Forelimb muscle (tissue), 1 donor: ENCODE measurements at regions not wholly inside any gene's neighbourhood (a gene's known extent, or its start where the extent isn't known, plus 50 kb on each side); places are given as distances from the start of the nearest gene placed in this dataset.
"Not testable (repeated sequence)": the region's sequence is repeated elsewhere in the genome, so short reads cannot be mapped to it uniquely, and the experiment has no call there.

Source experiments
- DNase-seq: peaks from one replicate; pipeline ENCODE4 v3.0.0-alpha.2; 2013; ENCODE audit warnings: low read depth

DNA sequence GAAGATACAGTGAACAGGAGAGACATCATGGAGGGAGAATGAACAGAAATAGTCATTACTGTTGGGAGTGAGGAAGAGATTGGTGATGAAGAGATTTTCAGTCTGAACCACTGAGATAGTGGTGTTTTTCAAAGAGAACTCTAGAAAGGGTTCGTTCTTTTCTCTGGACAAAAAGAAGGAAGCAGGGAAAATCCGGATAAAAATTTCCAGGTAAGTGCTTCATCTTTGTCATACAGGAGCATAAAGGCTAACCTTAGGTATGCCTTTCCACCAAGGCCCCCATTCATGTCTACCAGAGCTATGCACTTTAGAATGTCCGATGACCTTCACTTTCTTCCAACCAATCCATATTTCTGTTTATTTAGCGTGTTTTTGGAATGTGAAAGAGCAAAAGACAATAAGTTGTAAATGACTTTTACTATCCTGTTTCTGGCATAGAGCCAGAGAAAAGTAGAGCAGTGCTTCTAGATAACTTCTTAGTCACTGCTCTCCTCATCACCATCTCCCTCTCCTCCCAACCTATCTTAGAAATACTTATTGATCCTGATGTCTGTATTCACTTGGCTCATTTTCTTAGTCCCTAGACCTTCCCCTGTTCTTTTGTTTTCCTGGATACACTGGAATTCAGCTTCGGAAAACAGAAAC lies 116.5 kb downstream of the TTC6 start:
- DNase-seq: no peak

DNA sequence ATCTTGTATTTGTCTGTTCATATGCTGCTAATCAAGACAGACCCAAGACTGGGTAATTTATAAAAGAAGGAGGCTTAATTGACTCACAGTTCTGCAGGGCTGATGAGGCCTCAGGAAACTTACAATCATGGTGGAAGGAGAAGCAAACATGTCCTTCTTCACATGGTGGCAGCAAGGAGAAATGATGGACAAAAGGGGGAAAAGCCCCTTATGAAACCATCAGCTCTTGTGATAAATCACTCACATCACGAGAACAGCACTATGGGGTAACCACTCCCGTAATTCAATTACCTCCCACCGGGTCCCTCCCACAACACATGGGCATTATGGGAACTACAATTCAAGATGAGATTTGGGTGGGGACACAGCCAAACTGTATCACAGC lies 117.0 kb downstream of the TTC6 start:
- DNase-seq: not testable (repeated sequence)

DNA sequence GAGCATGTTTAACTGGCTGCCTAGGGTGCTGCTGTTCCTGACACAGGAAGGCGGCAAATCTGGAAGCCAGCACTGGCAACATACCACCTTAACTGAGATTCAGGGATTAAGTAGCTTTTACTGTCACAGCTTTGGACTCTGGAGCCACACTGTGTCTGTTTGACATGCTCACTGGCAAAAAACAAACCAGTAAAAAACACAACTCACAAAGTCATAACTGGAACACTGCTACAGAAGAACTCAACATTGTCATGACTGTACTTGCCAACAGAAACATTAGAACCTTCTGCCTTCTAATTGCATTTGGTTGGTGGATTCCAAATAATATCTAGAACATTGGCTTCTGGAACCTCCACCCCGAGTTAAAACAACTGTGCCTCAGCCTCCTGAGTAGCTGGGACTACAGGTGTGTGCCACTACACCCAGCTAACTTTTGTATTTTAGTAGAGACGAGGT lies 117.6 kb downstream of the TTC6 start:
- no peak for DNase-seq

DNA sequence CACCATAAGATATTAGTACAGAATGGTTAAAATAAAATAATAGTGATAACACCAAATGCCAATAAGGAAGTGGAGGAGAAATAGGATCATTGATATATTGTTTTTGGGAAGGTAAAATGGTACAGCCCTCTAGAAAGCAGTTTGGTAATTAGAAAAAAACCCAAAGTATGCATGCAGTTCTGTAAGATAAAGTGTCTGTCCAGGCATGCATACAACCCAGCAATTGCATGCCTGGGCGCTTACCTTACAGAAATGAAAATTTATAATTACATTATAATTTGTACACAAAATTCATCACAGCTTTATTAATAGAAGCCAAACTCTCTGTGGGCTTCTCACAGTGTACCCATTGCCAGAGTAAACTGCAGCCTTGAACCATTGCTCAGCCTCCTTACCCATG lies 124.7 kb downstream of the TTC6 start:
- no peak for DNase-seq

DNA sequence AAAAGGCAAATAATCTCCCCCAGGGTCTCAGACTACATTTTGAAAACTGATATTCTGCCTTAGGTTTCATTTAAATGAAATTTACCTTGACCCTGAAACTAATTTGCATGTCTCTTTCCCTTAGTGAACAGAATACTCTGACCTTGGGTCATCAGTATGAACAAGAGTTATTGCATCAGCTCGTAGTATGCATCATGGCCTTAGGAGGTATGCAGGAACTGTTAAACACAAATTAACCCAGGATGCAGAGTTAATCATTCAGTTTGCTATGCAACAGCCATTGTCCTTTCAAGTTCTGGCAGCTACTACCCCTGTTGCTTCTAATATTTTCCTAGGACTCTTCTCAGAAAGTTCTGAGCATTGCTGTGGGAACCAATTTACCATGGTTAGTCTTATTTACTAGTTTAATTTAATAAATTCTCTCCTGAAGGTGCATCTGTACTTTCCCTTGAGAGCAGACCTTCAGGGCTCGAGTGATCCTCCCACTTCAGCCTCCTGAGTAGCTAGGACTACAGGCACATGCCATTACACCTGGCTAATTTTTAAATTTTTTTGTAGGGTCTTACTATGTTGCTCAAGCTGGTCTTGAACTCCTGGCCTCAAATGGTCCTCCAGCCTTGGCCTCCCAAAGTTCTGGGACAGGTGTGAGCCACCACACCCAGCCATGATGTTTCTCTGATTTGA lies 126.7 kb downstream of the TTC6 start:
- DNase-seq: no peak

DNA sequence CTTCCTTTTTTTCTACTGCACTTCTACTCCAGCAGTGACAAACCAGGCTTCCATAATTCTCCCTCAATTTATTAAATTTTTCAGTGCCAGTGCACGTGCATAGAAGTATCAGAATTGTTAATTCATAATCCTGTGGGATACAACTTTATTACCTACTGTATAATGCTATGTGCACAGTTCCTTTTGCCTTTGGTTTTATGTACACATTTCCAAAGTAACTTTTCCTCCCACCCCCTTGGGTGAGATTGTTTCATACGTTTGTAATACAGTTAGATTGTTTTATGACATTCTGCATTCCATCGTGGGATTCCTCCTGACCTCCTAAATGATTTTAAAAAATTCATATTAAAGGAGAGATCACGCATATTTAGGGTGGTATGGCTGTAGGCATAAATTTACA lies 128.1 kb downstream of the TTC6 start:
- DNase-seq: no peak

DNA sequence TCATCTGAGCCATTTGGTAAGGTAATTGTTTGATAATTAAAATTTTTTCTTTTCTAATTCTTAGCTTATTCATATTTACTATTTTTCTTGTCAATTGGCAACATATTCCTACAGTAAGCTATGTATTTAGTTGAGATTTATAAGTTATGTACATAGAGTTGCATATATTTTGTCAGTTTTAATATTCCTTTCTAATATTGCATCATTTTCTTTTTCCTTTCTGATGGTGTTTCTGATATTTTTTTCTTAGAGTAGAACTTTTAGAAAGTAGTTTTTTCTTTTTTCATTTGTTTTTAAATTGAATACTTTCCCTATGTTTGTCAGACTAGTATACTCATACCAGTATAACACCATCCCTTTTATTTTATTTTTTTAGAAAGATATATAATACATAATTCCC lies 131.3 kb downstream of the TTC6 start:
- no peak for DNase-seq

DNA sequence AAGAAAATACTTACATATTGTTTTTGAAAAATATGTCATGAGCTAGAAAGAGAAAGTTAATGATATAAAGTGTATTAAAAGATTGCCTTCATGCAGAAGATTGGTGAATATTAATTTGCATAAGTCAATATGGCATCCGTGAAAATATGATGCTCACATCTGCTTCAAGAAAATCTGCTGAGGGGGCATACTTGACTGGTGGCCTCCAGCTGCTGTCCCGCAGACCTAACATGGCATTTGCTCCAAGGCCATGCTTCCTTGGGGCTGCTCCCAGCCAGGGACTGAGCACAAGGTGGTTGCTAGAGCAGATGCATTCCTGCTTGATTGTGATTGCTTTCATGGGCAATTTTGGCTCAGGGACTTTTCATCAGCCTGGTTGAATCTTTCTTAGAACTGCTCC lies 133.8 kb downstream of the TTC6 start:
- no peak for DNase-seq

DNA sequence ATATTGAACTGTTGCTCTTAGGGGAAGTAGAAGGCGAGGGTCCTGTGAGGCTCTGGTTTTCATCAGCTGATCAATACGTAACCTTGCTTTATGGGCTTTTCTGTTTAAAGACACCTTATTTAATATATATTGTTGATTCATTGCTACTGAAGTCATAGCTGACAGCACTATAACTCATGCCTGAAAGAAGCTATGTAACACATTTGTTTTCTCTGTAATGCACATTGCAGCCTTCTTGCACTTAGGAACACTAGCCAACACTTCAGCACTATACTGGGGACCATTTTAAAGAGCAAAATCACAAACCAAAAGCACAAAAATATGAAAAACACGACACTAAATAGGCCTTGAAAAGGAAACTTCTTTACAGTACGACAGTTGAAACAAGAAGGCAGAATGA lies 135.7 kb downstream of the TTC6 start:
- no peak for DNase-seq

DNA sequence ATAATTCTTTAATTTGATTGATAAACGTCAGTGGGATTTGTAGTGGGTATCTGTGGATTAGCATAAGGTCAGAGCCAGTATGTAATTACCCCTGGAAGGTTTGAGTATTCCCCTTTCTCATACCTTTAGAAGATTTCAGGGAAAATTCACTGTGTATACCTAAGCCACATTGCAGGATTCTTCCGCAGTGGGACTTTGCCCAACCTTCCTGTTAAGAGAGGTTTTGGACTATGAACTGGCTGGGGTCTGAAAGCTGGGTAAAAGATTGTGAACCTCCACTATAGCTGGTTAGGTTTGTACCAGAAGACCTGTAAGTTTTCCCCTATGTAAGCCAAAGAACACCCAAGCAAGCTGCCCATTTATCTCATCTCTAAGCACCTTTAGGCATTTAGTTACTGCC lies 150.2 kb downstream of the TTC6 start:
- DNase-seq: no peak

DNA sequence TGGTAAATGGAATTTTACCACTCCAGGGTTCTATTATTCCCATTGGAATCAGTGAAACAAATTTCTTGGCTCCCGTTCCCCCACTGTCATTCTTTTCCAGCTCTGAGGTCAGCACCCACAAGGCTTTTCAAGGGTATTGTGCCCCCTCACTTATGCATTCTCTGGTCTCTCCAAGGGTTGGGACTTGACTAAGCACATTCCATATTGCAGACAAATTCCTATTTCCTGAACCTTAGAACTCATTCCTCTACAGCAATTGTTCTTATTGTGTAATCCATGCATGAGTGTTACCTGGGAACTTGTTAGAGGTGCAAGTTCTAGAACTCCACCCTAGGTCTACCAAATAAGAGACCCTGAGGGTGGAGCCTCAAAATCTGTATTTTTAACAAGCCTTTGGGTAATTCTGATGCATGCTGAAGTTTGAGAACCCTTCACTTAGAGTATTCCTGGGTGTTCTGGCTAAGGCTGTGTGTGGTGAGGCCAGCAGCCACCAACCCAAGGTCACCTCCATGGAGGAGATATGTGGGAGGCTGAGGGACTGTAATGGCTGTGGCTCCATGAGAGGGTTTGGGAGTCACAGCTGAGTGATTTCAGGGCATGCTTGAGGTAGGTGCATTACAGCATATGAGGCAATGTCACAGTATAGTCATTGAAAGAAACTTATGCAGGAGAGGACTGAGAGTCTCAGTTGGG lies 150.9 kb downstream of the TTC6 start:
- no peak for DNase-seq

DNA sequence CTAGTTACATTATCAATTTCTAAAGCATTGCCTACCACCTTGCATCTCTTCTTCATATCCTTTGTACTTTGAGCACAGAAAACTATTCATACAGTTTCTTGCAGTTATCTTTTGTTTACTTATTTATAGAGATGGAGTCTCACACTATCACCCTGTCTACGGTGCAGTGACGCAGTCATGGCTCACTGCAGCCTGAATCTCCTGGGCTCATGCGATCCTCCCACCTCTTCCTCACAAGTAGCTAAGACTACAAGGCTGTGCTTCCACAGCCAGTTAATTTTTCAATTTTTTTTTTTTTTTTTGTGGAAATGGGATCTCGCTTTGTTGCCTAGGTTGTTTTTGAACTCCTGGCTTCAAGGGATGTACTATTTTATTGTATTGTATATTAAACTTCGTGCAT lies 158.0 kb downstream of the TTC6 start:
- DNase-seq: no peak

DNA sequence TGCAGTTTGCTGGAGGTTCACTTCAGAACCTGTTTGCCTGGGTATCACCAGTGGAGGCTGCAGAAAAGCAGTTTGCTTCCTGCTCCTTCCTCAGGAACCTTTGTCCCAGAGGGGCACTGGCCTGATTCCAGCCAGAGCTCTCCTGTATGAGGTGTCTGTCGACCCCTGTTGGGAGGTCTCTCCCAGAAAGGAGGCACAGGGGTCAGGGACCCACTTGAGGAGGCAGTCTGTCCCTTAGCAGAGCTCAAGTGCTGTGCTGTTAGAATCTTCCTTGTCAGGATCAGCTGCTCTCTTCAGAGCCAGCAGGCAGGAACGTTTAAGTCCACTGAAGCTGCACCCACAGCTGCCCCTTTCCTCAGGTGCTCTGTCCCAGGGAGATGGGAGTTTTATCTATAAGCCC lies 164.8 kb downstream of the TTC6 start:
- DNase-seq: not testable (repeated sequence)

DNA sequence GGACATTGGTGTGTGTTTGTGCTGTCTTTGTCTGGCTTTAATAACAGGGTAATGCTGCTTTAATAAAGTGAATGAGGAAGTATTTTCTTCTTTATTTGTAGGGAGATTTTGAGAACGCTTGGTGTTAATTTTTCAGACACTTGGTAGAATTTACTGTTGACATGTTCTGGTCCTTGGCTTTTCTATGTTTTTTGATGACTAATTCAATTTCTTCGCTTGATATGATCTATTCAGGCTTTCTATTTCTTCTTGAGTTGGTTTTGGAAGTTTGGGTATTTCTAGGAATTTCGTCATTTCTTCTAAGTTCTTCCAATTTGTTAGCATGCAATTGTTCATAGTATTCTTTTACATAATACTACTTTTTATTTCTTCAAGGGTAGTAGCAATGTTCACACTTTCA lies 167.8 kb downstream of the TTC6 start:
- DNase-seq: no peak

DNA sequence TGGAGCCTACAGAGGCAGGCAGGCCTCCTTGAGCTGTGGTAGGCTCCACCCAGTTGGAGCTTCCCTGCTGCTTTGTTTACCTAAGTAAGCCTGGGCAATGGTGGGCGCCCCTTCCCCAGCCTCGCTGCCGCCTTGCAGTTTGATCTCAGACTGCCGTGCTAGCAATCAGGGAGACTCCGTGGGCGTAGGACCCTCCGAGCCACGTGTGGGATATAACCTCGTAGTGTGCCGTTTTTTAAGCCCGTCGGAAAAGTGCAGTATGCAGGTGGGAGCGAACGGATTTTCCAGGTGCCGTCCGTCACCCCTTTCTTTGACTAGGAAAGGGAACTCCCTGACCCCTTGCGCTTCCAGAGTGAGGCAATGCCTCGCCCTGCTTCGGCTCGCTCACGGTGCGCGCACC lies 176.9 kb downstream of the TTC6 start:
- DNase-seq: not testable (repeated sequence)

DNA sequence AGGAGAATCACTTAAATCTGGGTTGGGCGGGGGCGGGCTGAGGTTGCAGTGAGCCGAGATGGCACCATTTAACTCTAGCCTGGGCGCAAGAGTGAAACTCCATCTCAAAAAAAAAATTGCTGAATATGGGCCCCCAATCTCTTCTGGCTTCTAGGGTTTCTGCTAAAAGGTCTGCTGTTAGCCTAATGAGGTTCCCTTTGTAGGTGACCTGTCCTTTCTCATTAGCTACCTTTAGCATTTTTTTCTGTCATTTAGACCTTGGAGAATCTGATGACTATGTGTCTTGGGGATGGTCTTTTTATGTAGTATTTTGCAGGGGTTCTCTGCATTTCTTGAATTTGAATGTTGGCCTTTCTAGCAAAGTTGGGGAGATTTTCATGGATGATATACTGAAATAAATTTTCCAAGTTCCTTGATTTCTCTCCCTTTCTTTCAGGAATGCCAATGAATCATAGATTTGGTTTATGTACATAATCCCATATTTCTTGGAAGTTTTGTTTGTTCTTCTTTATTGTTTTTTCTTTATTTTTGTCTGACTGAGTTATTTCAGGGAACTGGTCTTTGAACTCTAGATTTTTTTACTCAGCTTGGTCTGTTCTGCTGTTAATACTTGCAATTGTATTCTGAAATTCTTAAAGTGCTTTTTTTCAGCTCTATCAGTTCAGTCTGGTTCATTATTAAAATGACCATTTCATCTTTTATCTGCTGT lies 181.5 kb downstream of the TTC6 start:
- DNase-seq: no peak

DNA sequence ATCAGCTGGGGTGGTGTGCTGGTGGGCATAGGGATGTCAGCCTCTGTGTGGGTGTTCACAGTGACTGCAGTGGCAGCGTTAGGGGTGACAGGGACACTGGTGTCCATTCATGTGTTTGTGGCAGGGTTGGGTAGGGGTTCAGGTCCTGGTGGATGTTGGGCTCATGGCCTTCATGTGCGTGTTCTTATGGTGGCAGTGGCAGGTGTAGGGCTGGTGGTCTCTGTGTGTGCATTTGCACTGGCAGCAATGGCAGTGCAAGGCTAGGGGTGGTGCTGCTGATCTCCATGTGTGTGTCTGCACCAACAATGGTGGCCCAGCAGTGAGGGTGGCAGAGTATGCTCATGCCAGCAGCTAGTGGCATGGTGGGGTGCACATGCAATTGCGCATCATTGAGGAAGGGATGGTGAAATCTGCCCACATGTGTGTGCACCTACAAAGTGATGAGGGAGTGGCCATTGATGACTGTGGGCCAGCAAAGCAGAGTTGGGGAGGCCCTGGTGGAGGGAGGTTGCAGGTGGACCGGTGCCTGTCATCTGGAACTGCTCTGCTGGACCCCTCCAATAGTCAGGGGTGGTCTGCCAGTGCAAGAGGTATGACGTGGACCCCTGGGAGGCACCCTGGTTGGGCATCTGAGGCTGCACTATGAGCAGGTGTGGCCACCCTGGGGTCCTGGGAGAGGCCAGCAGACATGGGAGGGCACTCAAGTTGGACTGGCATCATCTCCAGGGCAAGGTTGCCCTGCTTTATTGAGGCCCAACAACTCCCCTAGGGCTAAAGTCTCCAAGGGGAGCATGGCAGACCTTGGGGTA lies 182.9 kb downstream of the TTC6 start:
- no peak for DNase-seq

DNA sequence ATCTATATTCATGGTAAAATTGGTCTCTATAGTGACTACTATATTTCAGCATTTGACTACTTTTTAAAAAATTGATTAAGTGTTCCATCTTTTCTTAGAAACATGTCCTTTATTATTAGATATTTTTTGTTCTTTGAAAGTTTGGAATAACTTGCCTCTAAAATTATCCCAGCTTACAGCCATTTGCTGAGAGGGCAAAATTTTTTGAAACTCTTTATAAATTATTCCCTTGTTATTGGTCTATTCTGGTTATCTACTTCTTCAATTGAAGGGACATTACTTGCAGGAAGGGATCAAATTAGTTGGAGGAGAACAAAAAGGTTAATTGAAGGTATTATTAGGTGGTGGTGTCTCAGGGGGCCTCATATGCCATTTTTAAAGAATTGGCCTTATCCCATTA lies 184.1 kb downstream of the TTC6 start:
- DNase-seq: no peak

DNA sequence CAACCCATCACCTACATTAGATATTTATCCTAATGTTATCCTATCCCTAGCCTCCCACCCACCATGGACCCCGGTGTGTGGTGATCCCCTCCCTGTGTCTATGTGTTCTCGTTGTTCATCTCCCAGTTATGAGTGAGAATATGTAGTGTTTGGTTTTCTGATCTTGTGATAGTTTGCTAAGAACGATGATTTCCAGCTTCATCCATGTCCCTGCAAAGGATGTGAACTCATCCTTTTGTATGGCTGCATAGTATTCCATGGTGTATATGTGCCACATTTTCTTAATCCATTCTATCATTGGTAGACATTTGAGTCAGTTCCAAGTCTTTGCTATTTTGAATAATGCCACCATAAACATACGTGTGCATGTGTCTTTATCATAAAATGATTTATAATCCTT lies 185.3 kb downstream of the TTC6 start:
- not testable (repeated sequence) for DNase-seq

DNA sequence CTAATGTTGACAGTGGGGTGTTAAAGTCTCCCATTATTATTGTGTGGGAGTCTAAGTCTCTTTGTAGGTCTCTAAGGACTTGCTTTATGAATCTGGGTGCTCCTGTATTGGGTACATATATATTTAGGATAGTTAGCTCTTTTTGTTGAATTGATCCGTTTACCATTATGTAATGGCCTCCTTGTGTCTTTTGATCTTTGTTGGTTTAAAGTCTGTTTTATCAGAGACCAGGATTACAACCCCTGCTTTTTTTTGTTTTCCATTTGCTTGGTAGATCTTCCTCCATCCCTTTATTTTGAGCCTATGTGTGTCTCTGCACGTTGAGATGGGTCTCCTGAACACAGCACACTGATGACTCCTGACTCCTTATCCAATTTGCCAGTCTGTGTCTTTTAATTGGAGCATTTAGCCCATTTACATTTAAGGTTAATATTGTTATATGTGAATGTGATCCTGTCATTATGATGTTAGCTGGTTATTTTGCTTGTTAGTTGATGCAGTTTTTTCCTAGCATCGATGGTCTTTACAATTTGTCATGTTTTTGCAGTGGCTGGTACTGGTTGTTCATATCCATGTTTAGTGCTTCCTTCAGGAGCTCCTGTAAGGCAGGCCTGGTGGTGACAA lies 188.9 kb downstream of the TTC6 start:
- not testable (repeated sequence) for DNase-seq

DNA sequence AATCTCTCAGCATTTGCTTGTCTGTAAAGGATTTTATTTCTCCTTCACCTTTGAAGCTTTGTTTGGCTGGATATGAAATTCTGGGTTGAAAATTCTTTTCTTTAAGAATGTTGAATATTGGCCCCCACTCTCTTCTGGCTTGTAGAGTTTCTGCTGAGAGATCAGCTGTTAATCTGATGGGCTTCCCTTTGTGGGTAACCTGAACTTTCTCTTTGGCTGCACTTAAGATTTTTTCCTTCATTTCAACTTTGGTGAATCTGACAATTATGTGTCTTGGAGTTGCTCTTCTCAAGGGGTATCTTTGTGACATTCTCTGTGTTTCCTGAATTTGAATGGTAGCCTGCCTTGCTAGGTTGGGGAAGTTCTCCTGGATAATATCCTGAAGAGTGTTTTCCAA lies 189.4 kb downstream of the TTC6 start:
- DNase-seq: not testable (repeated sequence)
